Erythroblast (primary cell): ENCODE measurements at regions not wholly inside any gene's neighbourhood (a gene's known extent, or its start where the extent isn't known, plus 50 kb on each side); places are given as distances from the start of the nearest gene placed in this dataset.

ENCODE experiments used
- GATA1 ChIP-seq: IDR thresholded peaks from 2 replicates; pipeline ENCODE4 v1.6.1; 2011; ENCODE audit warnings: low read depth, mild to moderate bottlenecking, control low read depth, low read length, moderate library complexity
- POLR2A ChIP-seq: IDR thresholded peaks from 2 replicates; pipeline ENCODE4 v1.6.1; 2011; ENCODE audit warnings: mild to moderate bottlenecking, low read length

- no peak for TF ChIP-seq POLR2A
- TF ChIP-seq GATA1: no peak
Observed at GRCh38 chr14:58829594-58829993, 191.8 kb downstream of the DACT1 start.
